ENCODE measurements at regions not wholly inside any gene's neighbourhood (a gene's known extent, or its start where the extent isn't known, plus 50 kb on each side); places are given as distances from the start of the nearest gene placed in this dataset.

- no peak for DNase-seq (ENCODE audit: low spot score)
- H3K27ac Mint-ChIP-seq: no peak overlapping the region
- H3K36me3 Mint-ChIP-seq: no peaks in the 10 kb centered on the region
- ChIA-PET CTCF (no interaction called here), POLR2A (no interaction called here)
- no peak for ATAC-seq
- H3K27me3 Mint-ChIP-seq (ENCODE audit: low read depth): no peaks in the 10 kb centered on the region
- no peaks in the 10 kb centered on the region for H3K9me3 Mint-ChIP-seq
- H3K4me3 Mint-ChIP-seq: no peak overlapping the region
- peaks cover 10% of the 10 kb centered on the region for H3K4me1 Mint-ChIP-seq
- TF ChIP-seq ZNF263 (CRISPR knock-in tag; IDR thresholded peaks at IDR 0.05; ENCODE audit: low read depth) (no peak), HMGXB4 (CRISPR knock-in tag; IDR thresholded peaks at IDR 0.05) (no peak), TEAD4 (CRISPR knock-in tag; IDR thresholded peaks at IDR 0.05) (no peak), AR (CRISPR knock-in tag; IDR thresholded peaks at IDR 0.05) (no peak), FOXP4 (CRISPR knock-in tag; IDR thresholded peaks at IDR 0.05) (no peak), NR3C1 (CRISPR knock-in tag; conservative IDR thresholded peaks at IDR 0.05; ENCODE audit: low read depth) (no peak), MXD4 (CRISPR knock-in tag; IDR thresholded peaks at IDR 0.05; ENCODE audit: borderline replicate concordance) (no peak), ERG (CRISPR knock-in tag; IDR thresholded peaks at IDR 0.05) (no peak), ZNF138 (CRISPR knock-in tag; conservative IDR thresholded peaks at IDR 0.05) (no peak), NFATC4 (CRISPR knock-in tag; IDR thresholded peaks at IDR 0.05) (no peak), ZNF317 (CRISPR knock-in tag; IDR thresholded peaks at IDR 0.05; ENCODE audit: borderline replicate concordance, low read depth) (no peak), TCF7 (CRISPR knock-in tag; IDR thresholded peaks at IDR 0.05; ENCODE audit: low read depth) (no peak), OVOL2 (CRISPR knock-in tag; IDR thresholded peaks at IDR 0.05; ENCODE audit: borderline replicate concordance) (no peak), ZNF423 (CRISPR knock-in tag; IDR thresholded peaks at IDR 0.05) (no peak), TP53 (CRISPR knock-in tag; IDR thresholded peaks at IDR 0.05) (no peak), USF2 (CRISPR knock-in tag; IDR thresholded peaks at IDR 0.05) (no peak), MAX (CRISPR knock-in tag; IDR thresholded peaks at IDR 0.05) (no peak)
These were observed 62.5 kb upstream of the AKR1E2 start for GRCh38 chr10:4763513-4763912.

GRCh38 chr10:4758256-4758655 lies 67.8 kb upstream of the AKR1E2 start:
- no peak overlapping the region for H3K4me3 Mint-ChIP-seq
- no peak overlapping the region for H3K27ac Mint-ChIP-seq
- DNase-seq (ENCODE audit: low spot score) (no peak), ATAC-seq (no peak)
- H3K36me3 Mint-ChIP-seq: no peaks in the 10 kb centered on the region
- H3K9me3 Mint-ChIP-seq: no peaks in the 10 kb centered on the region
- H3K27me3 Mint-ChIP-seq (ENCODE audit: low read depth): no peaks in the 10 kb centered on the region
- ChIA-PET POLR2A (no interaction called here), CTCF (no interaction called here)
- H3K4me1 Mint-ChIP-seq: no peaks in the 10 kb centered on the region
- TF ChIP-seq E2F4 (CRISPR knock-in tag; IDR thresholded peaks at IDR 0.05; ENCODE audit: borderline replicate concordance, low read depth) (no peak), ZNF671 (CRISPR knock-in tag; IDR thresholded peaks at IDR 0.05) (no peak), NFYB (CRISPR knock-in tag; conservative IDR thresholded peaks at IDR 0.05; ENCODE audit: low read depth) (no peak), ESRRA (CRISPR knock-in tag; IDR thresholded peaks at IDR 0.05; ENCODE audit: borderline replicate concordance) (no peak), SOX15 (CRISPR knock-in tag; IDR thresholded peaks at IDR 0.05) (no peak), ZMAT4 (CRISPR knock-in tag; IDR thresholded peaks at IDR 0.05) (no peak), ZNF232 (CRISPR knock-in tag; IDR thresholded peaks at IDR 0.05) (no peak), FOXP1 (CRISPR knock-in tag; IDR thresholded peaks at IDR 0.05; ENCODE audit: borderline replicate concordance) (no peak), ATF1 (CRISPR knock-in tag; IDR thresholded peaks at IDR 0.05) (no peak)
